ENCODE measurements at regions not wholly inside any gene's neighbourhood (a gene's known extent, or its start where the extent isn't known, plus 50 kb on each side); places are given as distances from the start of the nearest gene placed in this dataset.

DNA sequence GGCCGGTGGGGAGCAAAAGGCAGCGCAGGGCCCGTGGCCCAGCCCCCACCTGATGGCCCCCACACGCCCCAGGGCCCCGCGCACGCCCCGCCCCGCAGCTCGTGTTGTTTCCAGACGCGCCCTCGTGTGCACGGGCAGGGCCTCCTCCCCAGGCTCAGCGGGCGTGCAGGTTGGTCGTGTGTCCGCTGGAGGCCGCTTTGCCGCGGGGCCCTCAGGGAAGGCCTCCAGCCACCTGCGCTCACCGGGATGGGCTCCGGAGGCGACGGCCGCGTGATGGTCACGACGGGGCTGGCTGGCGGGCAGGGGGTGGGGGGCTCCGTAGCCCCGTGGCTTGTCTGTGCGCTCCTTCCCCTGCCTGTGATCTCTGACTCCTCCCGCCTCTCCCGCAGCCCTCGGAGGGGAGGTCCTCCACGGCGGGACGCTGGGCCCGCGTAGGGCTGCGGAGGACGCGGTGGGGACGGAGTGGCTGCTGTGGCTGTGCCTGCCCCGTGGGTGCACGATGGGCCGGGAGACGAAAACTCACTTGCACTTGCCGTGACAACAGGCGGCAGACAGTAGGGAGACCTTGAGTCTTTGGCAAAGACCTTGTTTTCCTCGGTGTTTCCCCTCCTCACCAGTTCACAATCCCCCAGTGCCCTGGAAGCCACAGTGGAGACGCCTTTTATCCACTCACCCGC, 67.1 kb downstream of the RTP5 start:
- no peak for TF ChIP-seq CTCF (IDR thresholded peaks at IDR 0.05; ENCODE audit: control extremely low read depth, extremely low read depth)
- no peak overlapping the region for H3K4me3 ChIP-seq
- no peaks in the 10 kb centered on the region for H3K36me3 ChIP-seq (ENCODE audit: control insufficient read depth in 4 of 4, insufficient read depth in 4 of 4, low read length in 4 of 4)
- no peaks in the 10 kb centered on the region for H3K27me3 ChIP-seq (ENCODE audit: control insufficient read depth in 3 of 3, insufficient read depth in 3 of 3, low read length in 2 of 3)
- ATAC-seq (ENCODE audit: insufficient read depth, low FRiP score) (no peak), DNase-seq (no peak)
- no peak overlapping the region for H3K27ac ChIP-seq (ENCODE audit: low read depth in 1 of 2, low read length in 1 of 2)
- H3K9me3 ChIP-seq (ENCODE audit: control insufficient read depth in 4 of 4, insufficient read depth in 3 of 4, low read length in 3 of 4) = no peaks in the 10 kb centered on the region
- WGBS, 2 donors = 73 to 75% methylated on average over 41 to 55 of the region's 55 CpGs
- no peak overlapping the region for H3K9ac ChIP-seq (ENCODE audit: insufficient read depth in 1 of 2, low read length in 2 of 2)
- H3K4me1 ChIP-seq (ENCODE audit: control insufficient read depth in 5 of 5, insufficient read depth in 5 of 5, low read length in 5 of 5) = peaks cover 0 to 9% (median 0%) of the 10 kb centered on the region in 5 donors

DNA sequence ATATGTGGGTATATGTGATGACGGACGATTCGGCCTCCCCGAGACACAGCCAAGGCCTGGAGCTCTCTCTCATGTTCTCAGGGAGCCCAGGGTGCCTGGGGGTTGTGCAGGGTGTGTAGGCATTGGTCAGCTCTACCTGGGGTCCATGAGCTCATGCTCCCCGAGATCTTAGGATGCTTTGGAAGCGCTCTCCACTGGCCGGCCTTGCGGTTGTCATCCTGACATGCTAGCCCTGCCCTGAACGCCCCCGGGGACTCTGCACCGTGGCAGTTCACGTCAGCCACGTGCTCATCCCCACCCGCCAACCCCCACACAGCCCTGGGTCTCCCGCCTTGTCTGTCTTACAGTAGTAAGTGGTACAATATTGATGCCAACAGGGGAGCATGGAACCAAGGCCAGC, 67.8 kb downstream of the RTP5 start:
- Histone ChIP-seq H3K9ac (ENCODE audit: insufficient read depth in 1 of 2, low read length in 2 of 2) (no peak overlapping the region), H3K4me1 (ENCODE audit: control insufficient read depth in 5 of 5, insufficient read depth in 5 of 5, low read length in 5 of 5) (peaks cover 0 to 15% (median 0%) of the 10 kb centered on the region in 5 donors), H3K36me3 (ENCODE audit: control insufficient read depth in 4 of 4, insufficient read depth in 4 of 4, low read length in 4 of 4) (no peaks in the 10 kb centered on the region), H3K27me3 (ENCODE audit: control insufficient read depth in 3 of 3, insufficient read depth in 3 of 3, low read length in 2 of 3) (no peaks in the 10 kb centered on the region), H3K27ac (ENCODE audit: low read depth in 1 of 2, low read length in 1 of 2) (no peak overlapping the region), H3K9me3 (ENCODE audit: control insufficient read depth in 4 of 4, insufficient read depth in 3 of 4, low read length in 3 of 4) (no peaks in the 10 kb centered on the region), H3K4me3 (no peak overlapping the region)
- WGBS, 2 donors = 89 to 94% methylated on average over 15 of the region's 15 CpGs
- DNase-seq (no peak), ATAC-seq (ENCODE audit: insufficient read depth, low FRiP score) (no peak)
- TF ChIP-seq CTCF (IDR thresholded peaks at IDR 0.05; ENCODE audit: control extremely low read depth, extremely low read depth) = no peak

DNA sequence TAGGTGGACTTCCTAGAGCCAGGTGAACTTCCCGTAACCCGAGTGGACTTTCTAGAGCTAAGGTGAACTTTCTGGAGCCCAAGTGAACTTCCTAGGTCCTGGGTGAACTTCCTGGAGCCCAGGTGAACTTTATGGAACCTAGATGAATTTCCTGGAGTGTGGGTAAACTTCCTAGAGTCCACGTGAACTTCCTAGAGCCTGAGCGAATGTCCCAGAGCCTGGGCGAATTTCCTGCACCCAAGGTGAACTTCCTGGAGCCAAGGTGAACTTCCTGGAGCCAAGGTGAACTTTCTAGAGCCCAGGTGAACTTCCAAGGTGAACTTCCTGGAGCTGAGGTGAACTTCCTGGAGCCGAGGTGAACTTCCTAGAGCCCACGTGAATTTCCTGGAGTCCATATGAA, 70.0 kb downstream of the RTP5 start:
- ATAC-seq (ENCODE audit: insufficient read depth, low FRiP score) (no peak), DNase-seq (no peak)
- Histone ChIP-seq H3K4me3 (no peak overlapping the region), H3K9me3 (ENCODE audit: control insufficient read depth in 4 of 4, insufficient read depth in 3 of 4, low read length in 3 of 4) (no peaks in the 10 kb centered on the region), H3K27me3 (ENCODE audit: control insufficient read depth in 3 of 3, insufficient read depth in 3 of 3, low read length in 2 of 3) (no peaks in the 10 kb centered on the region), H3K27ac (ENCODE audit: low read depth in 1 of 2, low read length in 1 of 2) (no peak overlapping the region), H3K4me1 (ENCODE audit: control insufficient read depth in 5 of 5, insufficient read depth in 5 of 5, low read length in 5 of 5) (peaks cover 0 to 12% (median 0%) of the 10 kb centered on the region in 5 donors), H3K9ac (ENCODE audit: insufficient read depth in 1 of 2, low read length in 2 of 2) (no peak overlapping the region), H3K36me3 (ENCODE audit: control insufficient read depth in 4 of 4, insufficient read depth in 4 of 4, low read length in 4 of 4) (no peaks in the 10 kb centered on the region)
- TF ChIP-seq CTCF (IDR thresholded peaks at IDR 0.05; ENCODE audit: control extremely low read depth, extremely low read depth) = no peak
- 77 to 87% methylated on average over 7 of the region's 7 CpGs for WGBS, 2 donors

DNA sequence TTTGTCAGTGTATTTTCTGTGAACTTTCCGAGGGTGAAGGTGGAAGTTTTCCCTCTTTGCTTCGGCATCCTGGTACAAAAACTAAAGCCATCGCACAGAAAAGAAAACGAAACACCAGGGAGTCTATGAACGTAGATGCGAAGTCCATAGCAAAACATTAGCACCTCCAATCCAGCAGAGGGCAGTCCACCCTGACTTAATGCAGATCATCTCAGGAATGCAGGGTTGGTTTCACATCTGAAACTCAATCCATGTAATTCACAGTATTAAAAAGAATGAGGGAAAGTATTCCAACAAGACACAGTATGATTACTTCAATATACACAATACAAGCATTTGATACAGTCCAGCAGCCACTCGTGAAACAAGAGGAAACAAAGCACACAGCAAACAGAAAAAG, 70.8 kb downstream of the RTP5 start:
- H3K4me1 ChIP-seq (ENCODE audit: control insufficient read depth in 5 of 5, insufficient read depth in 5 of 5, low read length in 5 of 5) = peaks cover 0 to 12% (median 0%) of the 10 kb centered on the region in 5 donors
- no peak for TF ChIP-seq CTCF (IDR thresholded peaks at IDR 0.05; ENCODE audit: control extremely low read depth, extremely low read depth)
- ATAC-seq (ENCODE audit: insufficient read depth, low FRiP score) (no peak), DNase-seq (no peak)
- no peak overlapping the region for H3K27ac ChIP-seq (ENCODE audit: low read depth in 1 of 2, low read length in 1 of 2)
- H3K4me3 ChIP-seq = no peak overlapping the region
- H3K9ac ChIP-seq (ENCODE audit: insufficient read depth in 1 of 2, low read length in 2 of 2) = no peak overlapping the region
- no peaks in the 10 kb centered on the region for H3K9me3 ChIP-seq (ENCODE audit: control insufficient read depth in 4 of 4, insufficient read depth in 3 of 4, low read length in 3 of 4)
- 93 to 94% methylated on average over 7 of the region's 7 CpGs for WGBS, 2 donors
- no peaks in the 10 kb centered on the region for H3K36me3 ChIP-seq (ENCODE audit: control insufficient read depth in 4 of 4, insufficient read depth in 4 of 4, low read length in 4 of 4)
- no peaks in the 10 kb centered on the region for H3K27me3 ChIP-seq (ENCODE audit: control insufficient read depth in 3 of 3, insufficient read depth in 3 of 3, low read length in 2 of 3)

Data from lung (tissue), 11 donors.